Muscle layer of duodenum (tissue), 2 donors: ENCODE measurements at regions not wholly inside any gene's neighbourhood (a gene's known extent, or its start where the extent isn't known, plus 50 kb on each side); places are given as distances from the start of the nearest gene placed in this dataset.
"Not testable (repeated sequence)": the region's sequence is repeated elsewhere in the genome, so short reads cannot be mapped to it uniquely, and the experiment has no call there.

Source experiments
- H3K27ac ChIP-seq: one replicate; pipeline ENCODE4 v1.7.0; 2013; ENCODE audit warnings: mild to moderate bottlenecking, low read length
- H3K27me3 ChIP-seq: one replicate; pipeline ENCODE4 v1.7.0; 2013; ENCODE audit warnings: low read depth, mild to moderate bottlenecking, control low read depth, low read length
- H3K36me3 ChIP-seq, 2 donors: one replicate each; pipeline ENCODE4 v1.7.0; 2013; ENCODE audit warnings: low read length in 2 of 2, control low read depth in 1 of 2, mild to moderate bottlenecking in 1 of 2; ENCODE audit not compliant: insufficient read depth in 2 of 2, control insufficient read depth in 1 of 2
- H3K4me1 ChIP-seq, 2 donors: one replicate each; pipeline ENCODE4 v1.7.0; 2013; ENCODE audit warnings: low read length in 2 of 2, mild to moderate bottlenecking in 2 of 2, control low read depth in 1 of 2, moderate library complexity in 1 of 2; ENCODE audit not compliant: insufficient read depth in 2 of 2, control insufficient read depth in 1 of 2
- H3K4me3 ChIP-seq, 2 donors: one replicate each; pipeline ENCODE4 v1.7.0; 2013; ENCODE audit warnings: low read length in 2 of 2, low read depth in 1 of 2, mild to moderate bottlenecking in 1 of 2
- H3K9me3 ChIP-seq, 2 donors: one replicate each; pipeline ENCODE4 v1.7.0; 2013; ENCODE audit warnings: low read length in 2 of 2, control low read depth in 1 of 2, mild to moderate bottlenecking in 1 of 2; ENCODE audit not compliant: control insufficient read depth in 1 of 2
- donor health status: healthy.

DNA sequence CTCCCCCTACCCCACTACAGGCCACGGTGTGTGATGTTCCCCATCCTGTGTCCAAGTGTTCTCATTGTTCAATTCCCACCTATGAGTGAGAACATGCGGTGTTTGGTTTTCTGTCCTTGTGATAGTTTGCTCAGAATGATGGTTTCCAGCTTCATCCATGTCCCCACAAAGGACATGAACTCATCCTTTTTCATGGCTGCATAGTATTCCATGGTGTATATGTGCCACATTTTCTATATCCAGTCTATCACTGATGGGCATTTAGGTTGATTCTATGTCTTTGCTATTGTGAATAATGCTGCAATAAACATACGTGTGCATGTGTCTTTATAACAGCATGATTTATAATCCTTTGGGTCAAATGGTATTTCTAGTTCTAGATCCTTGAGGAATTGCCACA is 573.4 kb downstream of the TMTC2 start:
- H3K36me3 ChIP-seq, H3K27me3 ChIP-seq, H3K4me3 ChIP-seq, H3K4me1 ChIP-seq, H3K9me3 ChIP-seq, H3K27ac ChIP-seq: not testable (repeated sequence)

DNA sequence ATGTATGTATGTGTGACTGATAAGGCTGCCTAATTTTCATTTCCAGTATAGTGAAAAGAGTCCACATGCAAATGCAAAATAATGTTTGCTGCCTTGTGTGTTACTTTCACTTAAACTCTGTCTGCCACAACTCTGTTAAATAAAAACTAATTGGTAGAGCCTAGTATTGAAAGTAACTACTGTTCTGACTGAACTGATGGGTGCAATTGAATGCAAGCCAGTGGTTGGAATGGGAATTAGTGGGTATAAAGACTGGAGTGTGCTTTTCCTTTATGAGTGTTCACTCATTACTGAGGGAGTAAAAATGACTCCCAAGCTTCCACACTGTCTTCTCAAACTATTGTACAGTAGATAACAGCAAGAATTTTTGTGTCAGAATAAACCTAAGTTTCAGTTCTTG is 571.0 kb downstream of the TMTC2 start:
- no peaks in the 10 kb centered on the region for H3K4me1 ChIP-seq
- no peak overlapping the region for H3K27ac ChIP-seq
- no peaks in the 10 kb centered on the region for H3K27me3 ChIP-seq
- H3K9me3 ChIP-seq, result no peaks in the 10 kb centered on the region
- H3K4me3 ChIP-seq, result no peak overlapping the region
- H3K36me3 ChIP-seq, result no peaks in the 10 kb centered on the region

DNA sequence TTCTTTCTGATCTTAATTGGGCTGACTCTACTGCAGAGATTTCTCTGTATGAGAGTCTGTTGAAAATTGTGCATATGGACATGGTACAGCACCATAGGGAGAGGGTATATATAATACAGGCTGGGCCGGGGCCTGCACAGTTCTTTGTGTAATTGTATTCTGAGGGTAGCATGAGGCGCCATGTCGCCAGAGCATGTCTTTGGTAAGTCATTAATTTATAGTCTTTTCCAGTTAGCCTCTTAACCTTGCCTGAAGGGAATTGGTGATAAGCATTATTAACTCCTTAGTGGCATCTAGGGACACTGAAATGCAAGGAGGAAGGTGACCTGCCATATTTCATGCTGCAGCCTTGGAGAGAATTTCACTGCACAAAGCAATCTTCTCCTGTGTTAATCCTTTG is 569.9 kb downstream of the TMTC2 start:
- H3K36me3 ChIP-seq, result no peaks in the 10 kb centered on the region
- H3K27ac ChIP-seq, result no peak overlapping the region
- H3K27me3 ChIP-seq, result no peaks in the 10 kb centered on the region
- no peaks in the 10 kb centered on the region for H3K4me1 ChIP-seq
- H3K4me3 ChIP-seq, result no peak overlapping the region
- no peaks in the 10 kb centered on the region for H3K9me3 ChIP-seq

- H3K36me3 ChIP-seq, result no peaks in the 10 kb centered on the region
- H3K4me1 ChIP-seq, result no peaks in the 10 kb centered on the region
- H3K4me3 ChIP-seq, result no peak overlapping the region
- no peaks in the 10 kb centered on the region for H3K9me3 ChIP-seq
- no peaks in the 10 kb centered on the region for H3K27me3 ChIP-seq
- no peak overlapping the region for H3K27ac ChIP-seq
These were observed 564.2 kb downstream of the TMTC2 start for GRCh38 chr12:83250866-83251265.

DNA sequence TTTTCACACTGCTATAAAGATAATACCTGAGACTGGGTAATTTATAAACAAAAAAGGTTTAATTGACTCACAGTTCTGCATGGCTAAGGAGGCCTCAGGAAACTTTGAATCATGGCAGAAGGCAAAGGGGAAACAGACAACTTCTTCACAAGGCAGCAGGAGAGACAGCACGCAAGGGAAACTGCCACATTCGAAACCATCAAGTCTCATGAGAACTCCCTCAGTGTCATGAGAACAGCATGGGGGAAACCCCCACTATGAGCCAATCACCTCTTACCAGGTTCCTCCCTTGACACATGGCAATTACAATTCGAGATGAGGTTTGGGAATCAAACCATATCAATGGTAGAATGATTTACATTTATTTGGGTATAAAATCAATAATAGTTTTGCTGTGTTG is 558.5 kb downstream of the TMTC2 start:
- Histone ChIP-seq H3K4me1 (no peaks in the 10 kb centered on the region), H3K36me3 (no peaks in the 10 kb centered on the region), H3K4me3 (no peak overlapping the region), H3K9me3 (no peaks in the 10 kb centered on the region), H3K27ac (no peak overlapping the region), H3K27me3 (no peaks in the 10 kb centered on the region)

DNA sequence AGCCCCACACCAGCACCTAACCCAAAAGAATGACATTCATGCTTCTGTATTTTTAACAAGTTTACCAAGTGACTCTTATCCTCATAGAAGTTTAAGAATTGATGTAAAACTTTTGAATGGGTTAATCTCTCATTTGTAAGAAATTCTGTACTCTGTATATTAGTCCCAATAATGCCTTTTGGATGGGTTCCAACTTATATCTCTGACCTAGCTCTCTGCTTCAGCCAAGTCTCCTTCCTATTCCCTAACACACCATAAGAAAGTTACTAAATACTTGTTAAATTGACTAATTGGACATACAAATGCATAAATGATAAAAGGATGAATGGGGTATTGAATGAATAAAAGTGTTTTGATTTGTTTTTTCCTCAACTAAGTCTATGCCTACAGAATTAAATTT is 557.3 kb downstream of the TMTC2 start:
- Histone ChIP-seq H3K36me3 (no peaks in the 10 kb centered on the region), H3K4me3 (no peak overlapping the region), H3K27ac (no peak overlapping the region), H3K9me3 (no peaks in the 10 kb centered on the region), H3K4me1 (no peaks in the 10 kb centered on the region), H3K27me3 (no peaks in the 10 kb centered on the region)

DNA sequence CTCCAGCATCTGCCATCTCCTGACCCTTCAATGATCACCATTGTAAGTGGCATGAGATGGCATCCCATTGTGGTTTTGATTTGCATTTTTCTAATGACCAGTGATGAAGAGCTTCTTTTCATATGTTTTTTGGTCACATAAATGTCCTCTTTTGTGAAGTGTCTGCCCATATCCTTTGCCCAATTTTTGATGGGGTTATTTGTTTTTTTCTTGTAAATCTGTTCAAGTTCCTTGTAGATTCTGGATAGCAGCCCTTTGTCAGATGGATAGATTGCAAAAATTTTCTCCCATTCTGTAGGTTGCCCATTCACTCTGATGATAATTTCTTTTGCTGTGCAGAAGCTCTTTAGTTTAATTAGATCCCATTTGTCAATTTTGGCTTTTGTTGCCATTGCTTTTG is 547.3 kb downstream of the TMTC2 start:
- H3K36me3 ChIP-seq, H3K9me3 ChIP-seq, H3K4me3 ChIP-seq, H3K27me3 ChIP-seq, H3K4me1 ChIP-seq, H3K27ac ChIP-seq: not testable (repeated sequence)

DNA sequence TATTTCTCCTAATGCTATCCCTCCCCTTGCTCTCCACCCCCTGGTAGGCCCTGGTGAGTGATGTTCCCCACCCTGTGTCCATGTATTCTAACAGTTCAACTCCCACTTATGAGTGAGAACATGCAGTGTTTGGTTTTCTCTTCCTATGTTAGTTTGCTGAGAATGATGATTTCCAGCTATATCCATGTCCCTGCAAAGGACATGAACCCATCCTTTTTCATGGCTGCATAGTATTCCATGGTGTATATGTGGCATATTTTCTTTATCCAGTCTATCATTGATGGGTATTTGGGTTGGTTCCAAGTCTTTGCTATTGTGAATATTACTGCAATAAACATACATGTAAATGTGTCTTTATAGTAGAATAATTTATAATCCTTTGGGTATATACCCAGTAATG is 540.3 kb downstream of the TMTC2 start:
- not testable (repeated sequence) for H3K9me3 ChIP-seq, H3K4me1 ChIP-seq, H3K36me3 ChIP-seq, H3K4me3 ChIP-seq, H3K27ac ChIP-seq, H3K27me3 ChIP-seq

DNA sequence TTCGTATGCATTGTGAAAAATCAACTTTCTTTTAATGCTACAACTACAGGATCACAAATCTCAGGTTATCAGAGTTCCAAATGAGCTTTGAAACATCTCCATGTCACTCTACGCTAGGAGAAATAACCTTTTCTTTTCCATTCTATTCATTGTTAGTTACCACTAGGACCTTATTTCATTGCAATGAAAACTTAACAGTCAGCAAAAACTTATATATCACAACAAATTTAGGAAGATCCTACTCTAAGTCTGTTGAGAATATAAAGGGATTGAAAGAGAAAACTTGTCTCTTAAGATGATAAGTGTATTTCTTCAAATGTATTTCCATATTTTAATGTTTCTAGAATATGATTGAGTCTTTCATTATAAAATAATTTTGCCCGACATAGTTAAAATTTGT is 539.1 kb downstream of the TMTC2 start:
- H3K36me3 ChIP-seq, result no peaks in the 10 kb centered on the region

DNA sequence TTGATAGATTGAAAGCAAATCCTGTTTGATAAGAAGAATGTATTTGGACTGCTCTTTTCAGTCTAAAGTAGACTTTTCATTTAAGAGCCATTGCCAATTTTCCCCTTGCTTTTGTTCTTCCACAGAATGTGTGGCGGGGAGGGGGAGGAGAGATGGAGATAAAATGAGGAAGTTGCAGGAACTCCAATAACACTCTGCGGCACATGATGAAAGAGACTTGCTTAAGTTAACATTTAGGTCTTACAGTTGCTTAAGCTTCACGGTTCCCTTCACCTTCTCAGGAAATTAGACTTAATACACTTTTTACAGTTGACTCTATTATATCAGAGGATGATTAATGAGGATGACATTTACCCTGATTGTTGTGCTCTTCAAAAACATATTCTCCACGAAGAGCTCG is 537.3 kb downstream of the TMTC2 start:
- H3K4me3 ChIP-seq, result no peak overlapping the region
- no peak overlapping the region for H3K27ac ChIP-seq
- no peaks in the 10 kb centered on the region for H3K9me3 ChIP-seq
- H3K27me3 ChIP-seq, result no peaks in the 10 kb centered on the region
- no peaks in the 10 kb centered on the region for H3K36me3 ChIP-seq
- H3K4me1 ChIP-seq, result no peaks in the 10 kb centered on the region

More for the DNA sequence above, 539.1 kb downstream of the TMTC2 start:
- no peaks in the 10 kb centered on the region for H3K4me1 ChIP-seq
- H3K27ac ChIP-seq, result no peak overlapping the region
- no peak overlapping the region for H3K4me3 ChIP-seq
- H3K9me3 ChIP-seq, result no peaks in the 10 kb centered on the region
- no peaks in the 10 kb centered on the region for H3K27me3 ChIP-seq

DNA sequence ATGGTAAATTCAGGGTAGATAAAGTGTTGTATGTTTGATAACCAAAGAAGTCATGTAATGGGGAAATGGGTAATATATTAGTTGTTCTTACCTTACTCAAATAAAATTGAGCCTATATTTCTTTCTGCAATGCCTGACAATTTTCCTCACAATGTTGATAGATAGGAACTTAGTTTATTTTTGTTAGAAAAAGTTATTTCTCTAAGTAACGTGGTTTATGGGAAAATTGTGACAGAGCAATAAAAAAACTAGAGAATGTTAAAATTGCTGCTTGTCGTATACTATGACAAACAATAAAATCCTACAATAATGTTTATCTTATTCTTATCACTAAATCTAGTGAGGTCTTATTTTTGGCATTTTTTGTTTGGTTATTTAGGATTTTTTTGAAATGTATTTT is 534.1 kb downstream of the TMTC2 start:
- no peaks in the 10 kb centered on the region for H3K4me1 ChIP-seq
- no peaks in the 10 kb centered on the region for H3K27me3 ChIP-seq
- H3K27ac ChIP-seq, result no peak overlapping the region
- H3K9me3 ChIP-seq, result no peaks in the 10 kb centered on the region
- no peaks in the 10 kb centered on the region for H3K36me3 ChIP-seq
- H3K4me3 ChIP-seq, result no peak overlapping the region

- Histone ChIP-seq H3K4me3 (no peak overlapping the region), H3K27me3 (no peaks in the 10 kb centered on the region), H3K36me3 (no peaks in the 10 kb centered on the region), H3K27ac (no peak overlapping the region), H3K9me3 (no peaks in the 10 kb centered on the region), H3K4me1 (no peaks in the 10 kb centered on the region)
These were observed 529.5 kb downstream of the TMTC2 start for GRCh38 chr12:83216230-83216629.
